GM12878 (cell line): ENCODE measurements at regions not wholly inside any gene's neighbourhood (a gene's known extent, or its start where the extent isn't known, plus 50 kb on each side); places are given as distances from the start of the nearest gene placed in this dataset.

Experiments used
- ATAC-seq: fragments of 200-7000 bp; cut with Tn5 transposase; 3 replicates; pipeline ENCODE4 v1.9.1; 2020; ENCODE audit warnings: mild to moderate bottlenecking, moderate library complexity
- BruUV-seq: library from RNA; stranded (reverse); fragments of 400-500 nt; replicated peaks from 2 replicates; lab custom pipeline; 2021; lab: Mats Ljungman, UMichigan
- CTCF ChIA-PET: fragments of 300-600 bp; sonication (Branson Sonifier 250); formaldehyde crosslinking; extraction: SDS; loops from one replicate; lab custom pipeline; 2021; ENCODE audit warnings: inconsistent platforms; lab: Yijun Ruan, JAX
- POLR2A ChIA-PET: fragments of 350-600 bp; formaldehyde crosslinking; extraction: SDS; loops from one replicate; lab custom pipeline; 2021; ENCODE audit warnings: inconsistent platforms; lab: Charles Lee
- RAD21 ChIA-PET: fragments of 300-600 bp; sonication (Branson Sonifier 250); formaldehyde crosslinking; loops from one replicate; lab custom pipeline; 2023; ENCODE audit warnings: antibody characterized with exemption; ENCODE audit not compliant: unreplicated experiment; lab: Charles Lee
- SMC1A ChIA-PET: fragments of 300-600 bp; sonication (Branson Sonifier 250); formaldehyde crosslinking; loops from one replicate; lab custom pipeline; 2023; ENCODE audit not compliant: unreplicated experiment, uncharacterized antibody; lab: Charles Lee
- DNase-seq: peaks from one replicate; pipeline ENCODE4 v3.0.0-alpha.2; 2011; ENCODE audit warnings: low read depth, low spot score
- FAIRE-seq: peaks from 3 replicates; lab custom pipeline; 2011; peaks lifted over from hg19 to GRCh38; lab: Jason Lieb, UNC
- H2AFZ ChIP-seq: 2 replicates; pipeline ENCODE4 v1.6.0; 2011; ENCODE audit warnings: low read depth, low read length, control low read depth; ENCODE audit not compliant: control insufficient read depth
- H3K27ac ChIP-seq: 2 replicates; pipeline ENCODE4 v1.5.1; 2011; ENCODE audit warnings: control low read depth; ENCODE audit not compliant: control insufficient read depth, insufficient read depth
- H3K27me3 ChIP-seq, 2 experiments: replicated peaks in 1 of 2; 2 replicates each; pipeline versions ENCODE4 v1.6.0 to v1.6.1; 2011; ENCODE audit warnings: low read length in 1 of 2; ENCODE audit not compliant: control insufficient read depth in 2 of 2, insufficient read depth in 2 of 2
- H3K36me3 ChIP-seq, 2 experiments: 2 replicates each; pipeline ENCODE4 v1.5.1; 2011; ENCODE audit warnings: low read length in 1 of 2; ENCODE audit not compliant: control insufficient read depth in 2 of 2, insufficient read depth in 2 of 2
- H3K4me1 ChIP-seq: 2 replicates; pipeline ENCODE4 v1.6.1; 2011; ENCODE audit warnings: mild to moderate bottlenecking, low read length, moderate library complexity, mixed read lengths; ENCODE audit not compliant: control insufficient read depth, insufficient read depth
- H3K4me2 ChIP-seq: 2 replicates; pipeline ENCODE4 v1.6.0; 2011; ENCODE audit warnings: control low read depth; ENCODE audit not compliant: control insufficient read depth, insufficient read depth
- H3K4me3 ChIP-seq: fragments of 200-600 bp; sonication (generic); 2 replicates; pipeline ENCODE4 v1.5.1; 2016
- H3K79me2 ChIP-seq: 2 replicates; pipeline ENCODE4 v1.6.0; 2011; ENCODE audit warnings: low read length; ENCODE audit not compliant: control insufficient read depth, insufficient read depth
- H3K9ac ChIP-seq: 2 replicates; pipeline ENCODE4 v1.8.0; 2011; ENCODE audit warnings: low read length, control low read depth, mixed read lengths; ENCODE audit not compliant: control insufficient read depth, insufficient read depth
- H3K9me3 ChIP-seq: replicated peaks from 3 replicates; pipeline ENCODE4 v1.5.1; 2011; ENCODE audit warnings: mild to moderate bottlenecking, low read length; ENCODE audit not compliant: control insufficient read depth, insufficient read depth
- H4K20me1 ChIP-seq: 2 replicates; pipeline ENCODE4 v1.6.0; 2011; ENCODE audit not compliant: control insufficient read depth, insufficient read depth
- CREB1 ChIP-seq: IDR thresholded peaks from 2 replicates; pipeline ENCODE4 v1.6.1; 2012; ENCODE audit warnings: low read depth, mild to moderate bottlenecking, inconsistent platforms
- FOS ChIP-seq: IDR thresholded peaks from 3 replicates; pipeline ENCODE4 v1.6.1; 2011; ENCODE audit warnings: borderline replicate concordance; ENCODE audit not compliant: insufficient read length; ENCODE audit errors: extremely low read depth
- LARP7 ChIP-seq: fragments of 450-650 bp; IDR thresholded peaks from 2 replicates; pipeline ENCODE4 v1.6.1; 2017; ENCODE audit warnings: mild to moderate bottlenecking
- SMAD1 ChIP-seq: fragments of 450-650 bp; IDR thresholded peaks from 2 replicates; pipeline ENCODE4 v1.6.1; 2018; ENCODE audit warnings: mild to moderate bottlenecking, low read depth; ENCODE audit not compliant: partially characterized antibody
- SP1 ChIP-seq: IDR thresholded peaks from one replicate; pipeline ENCODE4 v1.6.1; 2011; ENCODE audit warnings: low read depth, low read length
- TCF3 ChIP-seq: IDR thresholded peaks from 2 replicates; pipeline ENCODE4 v1.6.1; 2012; ENCODE audit warnings: low read depth, mild to moderate bottlenecking, low read length, borderline replicate concordance; ENCODE audit not compliant: insufficient read depth
- WGBS: methylation state at CpG from one replicate; pipeline ENCODE4 v1.1.6; 2016; ENCODE audit warnings: low lambda C conversion rate; ENCODE audit not compliant: insufficient replicate concordance, insufficient coverage; ENCODE audit errors: missing lambda C conversion rate; 5-methylcytosine and 5-hydroxymethylcytosine counted together
- in situ Hi-C: fragments of 300-500 bp; cut with MboI; formaldehyde crosslinking; loops from 9 replicates; pipeline ENCODE4 v1.14.3; 2018; ENCODE audit warnings: mixed read lengths
- intact Hi-C: fragments of 100-400 bp; cut with micrococcal nuclease; formaldehyde crosslinking; loops from one replicate; pipeline ENCODE4 v1.14.2; 2022; ENCODE audit not compliant: unreplicated experiment
- TF ChIP-seq, protein P1 (sequence below): fragments of 450-650 bp; conservative IDR thresholded peaks from 2 replicates; pipeline ENCODE4 v1.6.1; 2017; ENCODE audit warnings: mild to moderate bottlenecking, moderate library complexity
- TF ChIP-seq, protein P2 (sequence below): fragments of 450-650 bp; IDR thresholded peaks from 2 replicates; pipeline ENCODE4 v1.6.1; 2017; ENCODE audit warnings: low read depth, mild to moderate bottlenecking, moderate library complexity
- TF ChIP-seq, protein P3 (sequence below): fragments of 450-650 bp; IDR thresholded peaks from 2 replicates; pipeline ENCODE4 v1.6.1; 2018; ENCODE audit warnings: borderline replicate concordance, mild to moderate bottlenecking; ENCODE audit not compliant: partially characterized antibody

DNA sequence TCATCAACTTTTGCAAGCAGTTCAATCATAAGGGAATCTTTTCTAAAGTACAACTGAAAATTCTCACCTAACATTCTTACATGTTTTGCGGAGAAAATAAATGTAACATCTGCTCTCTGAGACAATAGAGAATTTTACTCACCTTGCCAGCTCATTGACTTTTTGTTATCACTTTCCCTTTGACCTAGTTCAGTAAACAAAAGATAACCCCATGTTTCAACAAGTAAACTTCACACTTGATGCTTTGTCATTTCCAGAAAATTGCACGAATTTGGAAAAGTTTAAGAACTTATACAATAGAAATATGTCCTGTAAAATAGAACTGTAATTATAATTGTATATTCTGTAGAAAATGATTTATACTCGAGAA, 1110.0 kb upstream of the ACVR2A start:
- H3K4me3 ChIP-seq, result no peak overlapping the region
- BruUV-seq, result no TSS peak
- no peak for FAIRE-seq
- no peaks in the 10 kb centered on the region for H4K20me1 ChIP-seq
- CTCF ChIA-PET, result interaction anchor here (1.0 to 3.9 kb wide), 5 partner anchors 190 to 1176 kb away, joined by 3 to 30 read pairs (median 14); no protein-coding TSS in a partner anchor
- ATAC-seq, result peak; percentile 53
- 30% methylated on average over 3 of the region's 3 CpGs for WGBS
- H3K27ac ChIP-seq, result no peak overlapping the region
- no peaks in the 10 kb centered on the region for H3K4me1 ChIP-seq
- no peaks in the 10 kb centered on the region for H3K9me3 ChIP-seq
- TF ChIP-seq, protein P1, sequence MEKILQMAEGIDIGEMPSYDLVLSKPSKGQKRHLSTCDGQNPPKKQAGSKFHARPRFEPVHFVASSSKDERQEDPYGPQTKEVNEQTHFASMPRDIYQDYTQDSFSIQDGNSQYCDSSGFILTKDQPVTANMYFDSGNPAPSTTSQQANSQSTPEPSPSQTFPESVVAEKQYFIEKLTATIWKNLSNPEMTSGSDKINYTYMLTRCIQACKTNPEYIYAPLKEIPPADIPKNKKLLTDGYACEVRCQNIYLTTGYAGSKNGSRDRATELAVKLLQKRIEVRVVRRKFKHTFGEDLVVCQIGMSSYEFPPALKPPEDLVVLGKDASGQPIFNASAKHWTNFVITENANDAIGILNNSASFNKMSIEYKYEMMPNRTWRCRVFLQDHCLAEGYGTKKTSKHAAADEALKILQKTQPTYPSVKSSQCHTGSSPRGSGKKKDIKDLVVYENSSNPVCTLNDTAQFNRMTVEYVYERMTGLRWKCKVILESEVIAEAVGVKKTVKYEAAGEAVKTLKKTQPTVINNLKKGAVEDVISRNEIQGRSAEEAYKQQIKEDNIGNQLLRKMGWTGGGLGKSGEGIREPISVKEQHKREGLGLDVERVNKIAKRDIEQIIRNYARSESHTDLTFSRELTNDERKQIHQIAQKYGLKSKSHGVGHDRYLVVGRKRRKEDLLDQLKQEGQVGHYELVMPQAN, result no peak
- TF ChIP-seq SMAD1, result no peak
- TF ChIP-seq, protein P2, sequence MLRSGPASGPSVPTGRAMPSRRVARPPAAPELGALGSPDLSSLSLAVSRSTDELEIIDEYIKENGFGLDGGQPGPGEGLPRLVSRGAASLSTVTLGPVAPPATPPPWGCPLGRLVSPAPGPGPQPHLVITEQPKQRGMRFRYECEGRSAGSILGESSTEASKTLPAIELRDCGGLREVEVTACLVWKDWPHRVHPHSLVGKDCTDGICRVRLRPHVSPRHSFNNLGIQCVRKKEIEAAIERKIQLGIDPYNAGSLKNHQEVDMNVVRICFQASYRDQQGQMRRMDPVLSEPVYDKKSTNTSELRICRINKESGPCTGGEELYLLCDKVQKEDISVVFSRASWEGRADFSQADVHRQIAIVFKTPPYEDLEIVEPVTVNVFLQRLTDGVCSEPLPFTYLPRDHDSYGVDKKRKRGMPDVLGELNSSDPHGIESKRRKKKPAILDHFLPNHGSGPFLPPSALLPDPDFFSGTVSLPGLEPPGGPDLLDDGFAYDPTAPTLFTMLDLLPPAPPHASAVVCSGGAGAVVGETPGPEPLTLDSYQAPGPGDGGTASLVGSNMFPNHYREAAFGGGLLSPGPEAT, result no peak
- TF ChIP-seq SP1, result no peak
- TF ChIP-seq TCF3, result no peak
- no peak for TF ChIP-seq CREB1
- no peak for TF ChIP-seq FOS
- TF ChIP-seq, protein P3, sequence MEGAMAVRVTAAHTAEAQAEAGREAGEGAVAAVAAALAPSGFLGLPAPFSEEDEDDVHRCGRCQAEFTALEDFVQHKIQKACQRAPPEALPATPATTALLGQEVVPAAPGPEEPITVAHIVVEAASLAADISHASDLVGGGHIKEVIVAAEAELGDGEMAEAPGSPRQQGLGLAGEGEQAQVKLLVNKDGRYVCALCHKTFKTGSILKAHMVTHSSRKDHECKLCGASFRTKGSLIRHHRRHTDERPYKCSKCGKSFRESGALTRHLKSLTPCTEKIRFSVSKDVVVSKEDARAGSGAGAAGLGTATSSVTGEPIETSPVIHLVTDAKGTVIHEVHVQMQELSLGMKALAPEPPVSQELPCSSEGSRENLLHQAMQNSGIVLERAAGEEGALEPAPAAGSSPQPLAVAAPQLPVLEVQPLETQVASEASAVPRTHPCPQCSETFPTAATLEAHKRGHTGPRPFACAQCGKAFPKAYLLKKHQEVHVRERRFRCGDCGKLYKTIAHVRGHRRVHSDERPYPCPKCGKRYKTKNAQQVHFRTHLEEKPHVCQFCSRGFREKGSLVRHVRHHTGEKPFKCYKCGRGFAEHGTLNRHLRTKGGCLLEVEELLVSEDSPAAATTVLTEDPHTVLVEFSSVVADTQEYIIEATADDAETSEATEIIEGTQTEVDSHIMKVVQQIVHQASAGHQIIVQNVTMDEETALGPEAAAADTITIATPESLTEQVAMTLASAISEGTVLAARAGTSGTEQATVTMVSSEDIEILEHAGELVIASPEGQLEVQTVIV, result no peak
- TF ChIP-seq LARP7, result no peak
- DNase-seq, result no peak
- H3K79me2 ChIP-seq, result no peaks in the 10 kb centered on the region
- no peaks in the 10 kb centered on the region for H3K36me3 ChIP-seq
- no peak overlapping the region for H3K4me2 ChIP-seq
- H3K9ac ChIP-seq, result no peak overlapping the region
- in situ Hi-C loops (loop anchor here (10.0 kb wide), 1 partner anchor 1180 kb away; no protein-coding TSS in a partner anchor), intact Hi-C loops (loop anchor here (2.0 to 10.0 kb wide), 4 partner anchors 190 to 1176 kb away; no protein-coding TSS in a partner anchor)
- POLR2A ChIA-PET, result interaction anchor here (0.5 kb wide), 1 partner anchor 85 kb away, joined by 4 read pairs; no protein-coding TSS in a partner anchor
- H2AFZ ChIP-seq, result no peak overlapping the region
- RAD21 ChIA-PET, result interaction anchor here (0.6 to 2.7 kb wide), 10 partner anchors 83 to 1176 kb away, joined by 3 to 10 read pairs (median 4); no protein-coding TSS in a partner anchor
- SMC1A ChIA-PET, result interaction anchor here (0.6 to 2.7 kb wide), 11 partner anchors 12 to 1177 kb away, joined by 4 to 32 read pairs (median 4); no protein-coding TSS in a partner anchor
- H3K27me3 ChIP-seq, result no peaks in the 10 kb centered on the region; a peak in 1 of 4 replicates
